ENCODE measurements at regions not wholly inside any gene's neighbourhood (a gene's known extent, or its start where the extent isn't known, plus 50 kb on each side); places are given as distances from the start of the nearest gene placed in this dataset.
"Not testable (repeated sequence)": the region's sequence is repeated elsewhere in the genome, so short reads cannot be mapped to it uniquely, and the experiment has no call there.

GRCh38 chr4:120299631-120300030 is 233.0 kb upstream of the MAD2L1 start:
- DNase-seq (ENCODE audit: low read depth): no peak

- no peak for DNase-seq (ENCODE audit: low read depth)
Observed at GRCh38 chr4:120293341-120293740, 226.7 kb upstream of the MAD2L1 start.

GRCh38 chr4:120291541-120291940 is 224.9 kb upstream of the MAD2L1 start:
- no peak for DNase-seq (ENCODE audit: low read depth)

GRCh38 chr4:120290553-120290952 is 223.9 kb upstream of the MAD2L1 start:
- no peak for DNase-seq (ENCODE audit: low read depth)

- no peak for DNase-seq (ENCODE audit: low read depth)
Observed at GRCh38 chr4:120286813-120287212, 220.2 kb upstream of the MAD2L1 start.

GRCh38 chr4:120281581-120281980 is 214.9 kb upstream of the MAD2L1 start:
- DNase-seq (ENCODE audit: low read depth): no peak

- no peak for DNase-seq (ENCODE audit: low read depth)
Observed at GRCh38 chr4:120277391-120277790, 210.7 kb upstream of the MAD2L1 start.

GRCh38 chr4:120266602-120267001 is 200.0 kb upstream of the MAD2L1 start:
- DNase-seq (ENCODE audit: low read depth): no peak

- no peak for DNase-seq (ENCODE audit: low read depth)
Observed at GRCh38 chr4:120263618-120264017, 197.0 kb upstream of the MAD2L1 start.

GRCh38 chr4:120261117-120261516 is 194.5 kb upstream of the MAD2L1 start:
- DNase-seq (ENCODE audit: low read depth): no peak

GRCh38 chr4:120256112-120256775 is 189.6 kb upstream of the MAD2L1 start:
- not testable (repeated sequence) for DNase-seq (ENCODE audit: low read depth)

- DNase-seq (ENCODE audit: low read depth): no peak
Observed at GRCh38 chr4:120238277-120238973, 171.8 kb upstream of the MAD2L1 start.

- no peak for DNase-seq (ENCODE audit: low read depth)
Observed at GRCh38 chr4:120236873-120237272, 170.2 kb upstream of the MAD2L1 start.

- no peak for DNase-seq (ENCODE audit: low read depth)
Observed at GRCh38 chr4:120232050-120232449, 165.4 kb upstream of the MAD2L1 start.

- no peak for DNase-seq (ENCODE audit: low read depth)
Observed at GRCh38 chr4:120228086-120228485, 161.4 kb upstream of the MAD2L1 start.

- no peak for DNase-seq (ENCODE audit: low read depth)
Observed at GRCh38 chr4:120227554-120227953, 160.9 kb upstream of the MAD2L1 start.

GRCh38 chr4:120225527-120225926 is 158.9 kb upstream of the MAD2L1 start:
- no peak for DNase-seq (ENCODE audit: low read depth)

- no peak for DNase-seq (ENCODE audit: low read depth)
Observed at GRCh38 chr4:120218981-120219380, 152.3 kb upstream of the MAD2L1 start.

- no peak for DNase-seq (ENCODE audit: low read depth)
Observed at GRCh38 chr4:120215350-120215749, 148.7 kb upstream of the MAD2L1 start.

- DNase-seq (ENCODE audit: low read depth): no peak
Observed at GRCh38 chr4:120211408-120212015, 144.9 kb upstream of the MAD2L1 start.

GRCh38 chr4:120209706-120210105 is 143.1 kb upstream of the MAD2L1 start:
- DNase-seq (ENCODE audit: low read depth): no peak

- no peak for DNase-seq (ENCODE audit: low read depth)
Observed at GRCh38 chr4:120207021-120207420, 140.4 kb upstream of the MAD2L1 start.

GRCh38 chr4:120202222-120202621 is 135.6 kb upstream of the MAD2L1 start:
- no peak for DNase-seq (ENCODE audit: low read depth)
